ENCODE measurements at regions not wholly inside any gene's neighbourhood (a gene's known extent, or its start where the extent isn't known, plus 50 kb on each side); places are given as distances from the start of the nearest gene placed in this dataset.

DNA sequence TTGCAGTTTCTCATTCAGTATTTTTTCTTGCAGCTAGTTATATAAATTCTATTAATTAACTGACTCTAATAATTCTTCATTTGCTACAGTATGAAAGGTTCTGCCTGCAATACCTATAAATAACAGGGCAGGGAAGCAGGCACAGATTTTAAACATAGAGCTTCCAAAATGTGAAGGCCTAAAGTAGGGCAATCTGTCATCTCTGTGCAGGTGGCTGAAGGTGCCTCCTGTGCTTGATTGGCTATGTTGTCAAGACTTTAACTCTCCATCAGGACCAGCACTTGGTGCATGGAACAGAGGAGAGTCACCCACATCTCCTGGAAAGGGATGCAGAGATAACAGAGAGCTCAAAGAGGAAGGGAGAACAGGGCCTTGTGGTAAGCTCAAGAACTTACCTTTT lies 75.2 kb upstream of the TSPAN5 start:
- no peak overlapping the region for H3K4me2 ChIP-seq (ENCODE audit: insufficient read depth, insufficient read length, low read length)
- Mint-ChIP-seq H3K9me3 (peaks cover 2 to 6% of the 10 kb centered on the region in 2 experiments; a peak in 3 of 5 replicates), H3K27ac (no peak overlapping the region), H3K4me3 (no peak overlapping the region), H3K27me3 (ENCODE audit: low read depth) (no peaks in the 10 kb centered on the region), H3K4me1 (no peaks in the 10 kb centered on the region), H3K36me3 (ENCODE audit: insufficient read depth in 1 of 3, low read depth in 3 of 3) (peaks cover 0 to 10% (median 0%) of the 10 kb centered on the region in 3 experiments; a peak in 3 of 7 replicates)
- no peak overlapping the region for H2BK15ac ChIP-seq (ENCODE audit: low read depth, low read length)
- H3K9ac ChIP-seq (ENCODE audit: extremely low read depth, insufficient read length, low read length) = no peak overlapping the region
- no peak overlapping the region for H3K56ac ChIP-seq (ENCODE audit: insufficient read length, low read depth, low read length)
- DNase-seq = no peak
- no peak overlapping the region for H4K5ac ChIP-seq (ENCODE audit: insufficient read length, low read depth, low read length)
- H4K8ac ChIP-seq (replicated peaks; ENCODE audit: insufficient read length, low read depth, low read length) = no peak overlapping the region
- no peak overlapping the region for H2BK5ac ChIP-seq (ENCODE audit: insufficient read length, low read length)
- H3K23ac ChIP-seq (ENCODE audit: insufficient read length, low read depth, low read length) = no peak overlapping the region
- no peak overlapping the region for H2BK12ac ChIP-seq (ENCODE audit: insufficient read length, low read depth, low read length)
- H3K27me3 ChIP-seq (ENCODE audit: insufficient read depth, low read length) = no peaks in the 10 kb centered on the region
- no peak overlapping the region for H3K4ac ChIP-seq (ENCODE audit: low read depth, low read length)
- H3K4me1 ChIP-seq (ENCODE audit: insufficient read depth, low read length) = no peaks in the 10 kb centered on the region
- no peak overlapping the region for H2BK20ac ChIP-seq (ENCODE audit: low read depth, low read length, poor library complexity, severe bottlenecking)
- H3K27ac ChIP-seq (ENCODE audit: insufficient read length, low read depth, low read length) = no peak overlapping the region
- no peak overlapping the region for H3K18ac ChIP-seq (ENCODE audit: insufficient read length, low read depth, low read length)
- H2AK5ac ChIP-seq (ENCODE audit: insufficient read length, low read length) = no peak overlapping the region
- H3K23me2 ChIP-seq (ENCODE audit: insufficient read length, low read depth, low read length, poor library complexity, severe bottlenecking) = no peaks in the 10 kb centered on the region
- H4K20me1 ChIP-seq (ENCODE audit: control insufficient read depth, insufficient read depth, insufficient read length) = no peaks in the 10 kb centered on the region
- H2BK120ac ChIP-seq (ENCODE audit: low read depth, low read length, poor library complexity, severe bottlenecking) = no peak overlapping the region
- TF ChIP-seq, protein P1, sequence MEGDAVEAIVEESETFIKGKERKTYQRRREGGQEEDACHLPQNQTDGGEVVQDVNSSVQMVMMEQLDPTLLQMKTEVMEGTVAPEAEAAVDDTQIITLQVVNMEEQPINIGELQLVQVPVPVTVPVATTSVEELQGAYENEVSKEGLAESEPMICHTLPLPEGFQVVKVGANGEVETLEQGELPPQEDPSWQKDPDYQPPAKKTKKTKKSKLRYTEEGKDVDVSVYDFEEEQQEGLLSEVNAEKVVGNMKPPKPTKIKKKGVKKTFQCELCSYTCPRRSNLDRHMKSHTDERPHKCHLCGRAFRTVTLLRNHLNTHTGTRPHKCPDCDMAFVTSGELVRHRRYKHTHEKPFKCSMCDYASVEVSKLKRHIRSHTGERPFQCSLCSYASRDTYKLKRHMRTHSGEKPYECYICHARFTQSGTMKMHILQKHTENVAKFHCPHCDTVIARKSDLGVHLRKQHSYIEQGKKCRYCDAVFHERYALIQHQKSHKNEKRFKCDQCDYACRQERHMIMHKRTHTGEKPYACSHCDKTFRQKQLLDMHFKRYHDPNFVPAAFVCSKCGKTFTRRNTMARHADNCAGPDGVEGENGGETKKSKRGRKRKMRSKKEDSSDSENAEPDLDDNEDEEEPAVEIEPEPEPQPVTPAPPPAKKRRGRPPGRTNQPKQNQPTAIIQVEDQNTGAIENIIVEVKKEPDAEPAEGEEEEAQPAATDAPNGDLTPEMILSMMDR (conservative IDR thresholded peaks at IDR 0.05) = no peak
- no peaks in the 10 kb centered on the region for H3K79me1 ChIP-seq (ENCODE audit: insufficient read depth, low read depth, low read length, poor library complexity, severe bottlenecking)
- H3T11ph ChIP-seq (ENCODE audit: low read length) = no peak overlapping the region
- no peak overlapping the region for H2AFZ ChIP-seq (ENCODE audit: low read length)
- no peaks in the 10 kb centered on the region for H3K9me3 ChIP-seq (ENCODE audit: control insufficient read depth, low read depth, low read length)
- no peak overlapping the region for H3K14ac ChIP-seq (ENCODE audit: insufficient read depth, low read length)
- no peak overlapping the region for H4K91ac ChIP-seq (ENCODE audit: insufficient read length, low read depth, low read length)
- no peaks in the 10 kb centered on the region for H3K79me2 ChIP-seq (ENCODE audit: insufficient read depth, low read length)

Data from H9 (cell line).